GM12873 (cell line): ENCODE measurements at regions not wholly inside any gene's neighbourhood (a gene's known extent, or its start where the extent isn't known, plus 50 kb on each side); places are given as distances from the start of the nearest gene placed in this dataset.

ENCODE experiments used
- CTCF ChIP-seq: IDR thresholded peaks from 2 replicates; pipeline ENCODE4 v1.5.1; 2012; ENCODE audit warnings: low read depth, mild to moderate bottlenecking, moderate library complexity, low read length, control low read depth; ENCODE audit not compliant: insufficient read depth; ENCODE audit errors: missing control alignments

- TF ChIP-seq CTCF = no peak
These were observed 245.7 kb upstream of the CSNK1A1L start for GRCh38 chr13:37351211-37351610.

DNA sequence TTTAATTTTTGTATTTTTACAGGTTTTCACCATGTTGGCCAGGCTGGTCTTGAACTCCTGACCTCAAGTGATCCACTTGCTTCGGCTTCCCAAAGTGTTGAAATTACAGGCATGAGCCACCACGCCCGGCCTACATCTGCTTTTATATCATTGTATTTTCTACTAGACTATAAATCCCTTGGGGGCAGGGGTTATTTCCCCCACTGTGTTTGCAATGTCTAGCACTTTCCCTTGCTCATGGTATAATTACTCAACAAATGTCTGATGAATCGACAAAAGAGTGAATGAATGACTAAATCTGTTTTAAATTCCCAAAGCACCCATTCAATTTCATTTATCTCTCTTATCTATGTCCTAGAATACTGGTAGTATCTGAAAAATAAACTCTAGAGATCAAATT, 244.5 kb upstream of the CSNK1A1L start:
- TF ChIP-seq CTCF = no peak

DNA sequence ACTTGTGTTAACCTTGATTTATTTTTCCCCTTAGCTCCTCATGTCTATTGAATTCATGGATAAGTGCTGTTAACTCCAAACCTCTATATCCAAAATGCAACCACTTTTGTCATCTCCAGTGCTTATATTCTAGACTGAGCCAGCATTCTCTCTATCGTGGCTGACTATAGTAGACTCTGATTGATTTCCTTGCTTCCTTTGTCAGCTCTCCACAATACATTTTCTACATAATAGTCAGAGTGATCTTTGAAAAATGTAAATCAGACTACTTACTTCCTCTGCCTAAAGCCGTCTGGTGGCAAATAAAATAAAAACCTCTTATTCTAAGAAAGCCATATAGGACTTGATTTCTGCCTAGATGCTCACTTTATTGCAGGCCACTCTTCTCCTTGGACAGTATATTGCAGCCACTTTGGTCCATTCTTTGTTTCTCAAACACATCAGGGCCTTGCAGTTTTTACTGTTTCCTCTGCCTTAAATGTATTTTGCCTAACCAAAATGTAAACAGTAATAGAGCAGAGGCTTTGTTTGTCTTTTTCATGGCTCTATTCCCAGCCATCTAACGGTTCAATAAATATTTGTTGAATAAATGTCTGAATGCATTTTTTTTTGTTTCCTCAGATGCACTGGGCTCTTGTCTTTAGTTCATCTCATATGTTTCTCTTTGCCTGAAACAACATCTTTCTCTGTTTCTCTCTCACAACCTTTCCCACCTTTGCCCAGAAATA, 243.6 kb upstream of the CSNK1A1L start:
- no peak for TF ChIP-seq CTCF

GRCh38 chr13:37345869-37346268, 240.4 kb upstream of the CSNK1A1L start:
- no peak for TF ChIP-seq CTCF

- no peak for TF ChIP-seq CTCF
These were observed 239.9 kb upstream of the CSNK1A1L start for GRCh38 chr13:37345391-37345790.

DNA sequence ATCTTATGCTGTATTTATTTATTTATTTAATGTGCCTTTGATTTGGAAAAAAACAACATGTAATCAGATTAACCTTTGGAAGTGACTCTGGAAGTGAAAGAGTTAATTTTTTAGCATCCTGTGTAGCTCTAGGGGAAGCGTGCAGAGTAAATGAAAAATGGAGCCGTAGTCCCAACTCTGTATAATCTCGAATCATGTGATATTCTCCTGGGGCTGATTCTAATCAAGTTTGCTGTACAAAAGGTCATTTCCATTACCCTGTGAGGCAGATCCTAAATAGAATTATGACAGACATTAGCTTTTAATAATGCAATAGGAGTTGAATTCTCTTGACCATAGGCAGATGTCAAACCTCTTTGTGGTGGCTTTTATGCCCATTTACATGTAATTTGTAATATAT, 238.6 kb upstream of the CSNK1A1L start:
- no peak for TF ChIP-seq CTCF

GRCh38 chr13:37342205-37342604, 236.7 kb upstream of the CSNK1A1L start:
- TF ChIP-seq CTCF = no peak
